HepG2 (cell line): ENCODE measurements at regions not wholly inside any gene's neighbourhood (a gene's known extent, or its start where the extent isn't known, plus 50 kb on each side); places are given as distances from the start of the nearest gene placed in this dataset.

Experiments
- ATAC-seq: fragments of 200-7000 bp; cut with Tn5 transposase; 3 replicates; pipeline ENCODE4 v1.9.1; 2020; ENCODE audit warnings: mild to moderate bottlenecking, moderate library complexity
- BruUV-seq: library from RNA; stranded (reverse); fragments of 400-500 nt; replicated peaks from 2 replicates; lab custom pipeline; 2021; lab: Mats Ljungman, UMichigan
- CTCF ChIA-PET: fragments of 300-600 bp; formaldehyde crosslinking; extraction: SDS; loops from one replicate; lab custom pipeline; 2021; ENCODE audit warnings: low total read pairs, inconsistent platforms, low intra/inter-chr PET ratio; lab: Yijun Ruan, JAX
- POLR2A ChIA-PET: fragments of 350-600 bp; sonication (Branson Sonifier 250); formaldehyde crosslinking; loops from one replicate; lab custom pipeline; 2020; ENCODE audit warnings: antibody characterized with exemption, inconsistent platforms; lab: Yijun Ruan, JAX
- DNase-seq: peaks from one replicate; pipeline ENCODE4 v3.0.0-alpha.2; 2015; ENCODE audit warnings: low spot score
- FAIRE-seq: peaks from 3 replicates; lab custom pipeline; 2011; peaks lifted over from hg19 to GRCh38; lab: Jason Lieb, UNC
- H2AFZ ChIP-seq: one replicate; pipeline ENCODE4 v1.6.1; 2011; ENCODE audit warnings: low read length, inconsistent platforms
- H3K27ac ChIP-seq: fragments of 300-600 bp; 3 replicates; pipeline ENCODE4 v1.8.0; 2011; ENCODE audit warnings: mixed run types, mild to moderate bottlenecking, mixed read lengths, low read length, inconsistent platforms; ENCODE audit not compliant: insufficient read depth; ENCODE audit errors: extremely low read length
- H3K27me3 ChIP-seq, 2 experiments: fragments of 200-600 bp in 1 of 2; 2 replicates in 1 of 2; 3 replicates in 1 of 2; pipeline versions ENCODE4 v1.6.0 to v1.8.0; 2011; ENCODE audit warnings: low read length in 2 of 2, mild to moderate bottlenecking in 2 of 2, moderate library complexity in 2 of 2, inconsistent platforms in 1 of 2; ENCODE audit not compliant: insufficient read depth in 2 of 2, control insufficient read depth in 1 of 2
- H3K36me3 ChIP-seq, 2 experiments: fragments of 200-600 bp in 1 of 2; replicated peaks in 1 of 2; 2 replicates in 1 of 2; 3 replicates in 1 of 2; pipeline versions ENCODE4 v1.5.1 to v1.8.0; 2011; ENCODE audit warnings: low read length in 2 of 2, inconsistent platforms in 1 of 2; ENCODE audit not compliant: insufficient read depth in 2 of 2, control insufficient read depth in 1 of 2
- H3K4me1 ChIP-seq: 2 replicates; pipeline ENCODE4 v1.5.1; 2012; ENCODE audit warnings: low read length, inconsistent platforms; ENCODE audit not compliant: insufficient read depth
- H3K4me2 ChIP-seq: 2 replicates; pipeline ENCODE4 v1.6.0; 2011; ENCODE audit warnings: low read depth, low read length, inconsistent platforms
- H3K4me3 ChIP-seq, 3 experiments: fragments of 200-600 bp in 1 of 3; sonication (generic), shearing (Covaris generic) in 1 of 3; replicated peaks in 1 of 3; 2 replicates each; pipeline ENCODE4 v1.5.1; 2011 to 2016; ENCODE audit warnings: low read length in 3 of 3, inconsistent platforms in 2 of 3, low read depth in 2 of 3, mild to moderate bottlenecking in 2 of 3, control low read depth in 1 of 3, mixed read lengths in 1 of 3; ENCODE audit not compliant: insufficient read depth in 1 of 3
- H3K79me2 ChIP-seq: one replicate; pipeline ENCODE4 v1.6.1; 2011; ENCODE audit warnings: low read length, inconsistent platforms; ENCODE audit not compliant: insufficient read depth
- H3K9ac ChIP-seq: 2 replicates; pipeline ENCODE4 v1.6.0; 2011; ENCODE audit warnings: mild to moderate bottlenecking, low read depth, low read length, inconsistent platforms; ENCODE audit not compliant: insufficient read depth
- H3K9me3 ChIP-seq: 2 replicates; pipeline ENCODE4 v1.5.1; 2012; ENCODE audit warnings: mild to moderate bottlenecking, low read length
- H4K20me1 ChIP-seq: 2 replicates; pipeline ENCODE4 v1.6.0; 2011; ENCODE audit warnings: inconsistent platforms, mild to moderate bottlenecking, low read length, moderate library complexity; ENCODE audit not compliant: insufficient read depth
- CAMTA2 ChIP-seq: sonication (generic); formaldehyde crosslinking; IDR thresholded peaks from 2 replicates; pipeline ENCODE4 v1.4.0; 2020; ENCODE audit warnings: mild to moderate bottlenecking, missing genetic modification reagents, borderline replicate concordance
- ELF4 ChIP-seq: sonication (generic); formaldehyde crosslinking; IDR thresholded peaks from 2 replicates; pipeline ENCODE4 v1.5.0; 2020; ENCODE audit warnings: missing genetic modification reagents, mild to moderate bottlenecking, moderate library complexity, borderline replicate concordance
- ETS1 ChIP-seq: sonication (generic); formaldehyde crosslinking; IDR thresholded peaks from 2 replicates; pipeline ENCODE4 v1.4.0; 2020; ENCODE audit warnings: missing genetic modification reagents
- KDM5A ChIP-seq: fragments of 200-600 bp; sonication (generic); IDR thresholded peaks from 2 replicates; pipeline ENCODE4 v1.7.0; 2018; ENCODE audit warnings: antibody characterized with exemption, mild to moderate bottlenecking, low read length, borderline replicate concordance
- MAX ChIP-seq: IDR thresholded peaks from 2 replicates; pipeline ENCODE4 v1.6.1; 2012; ENCODE audit warnings: inconsistent platforms
- NCOA2 ChIP-seq: sonication (generic); formaldehyde crosslinking; IDR thresholded peaks from 2 replicates; pipeline ENCODE4 v1.8.0; 2022; ENCODE audit warnings: inconsistent platforms
- PAX8 ChIP-seq: sonication (generic); formaldehyde crosslinking; IDR thresholded peaks from 2 replicates; pipeline ENCODE4 v1.8.0; 2022; ENCODE audit warnings: mild to moderate bottlenecking, missing genetic modification reagents, borderline replicate concordance
- POLR2AphosphoS2 ChIP-seq: IDR thresholded peaks from 2 replicates; pipeline ENCODE4 v1.6.1; 2011; ENCODE audit warnings: low read depth, low read length, improper control_type of control experiment
- TARDBP ChIP-seq: sonication (generic); formaldehyde crosslinking; IDR thresholded peaks from 2 replicates; pipeline ENCODE4 v1.8.0; 2022; ENCODE audit warnings: mild to moderate bottlenecking, missing genetic modification reagents
- ZBTB26 ChIP-seq: IDR thresholded peaks from 2 replicates; pipeline ENCODE4 v1.6.1; 2016; ENCODE audit warnings: missing compliant biosample characterization, missing genetic modification reagents, borderline replicate concordance
- ZNF784 ChIP-seq: sonication (generic); formaldehyde crosslinking; IDR thresholded peaks from 2 replicates; pipeline ENCODE4 v1.5.1; 2020; ENCODE audit warnings: missing genetic modification reagents, mild to moderate bottlenecking, borderline replicate concordance
- ZNF878 ChIP-seq: sonication (generic); formaldehyde crosslinking; IDR thresholded peaks from 2 replicates; pipeline ENCODE4 v1.8.1; 2023; ENCODE audit warnings: mild to moderate bottlenecking, missing genetic modification reagents, moderate library complexity
- ZSCAN31 ChIP-seq: sonication (generic); formaldehyde crosslinking; IDR thresholded peaks from 2 replicates; pipeline ENCODE4 v1.5.0; 2020; ENCODE audit warnings: low read depth, mild to moderate bottlenecking, missing genetic modification reagents
- WGBS: methylation state at CpG from one replicate; pipeline ENCODE4 v1.1.6; 2017; ENCODE audit warnings: low lambda C conversion rate; 5-methylcytosine and 5-hydroxymethylcytosine counted together
- in situ Hi-C: cut with HindIII; loops from 2 replicates; pipeline ENCODE4 v1.10.0; 2017; ENCODE audit warnings: low pct_unique_long_range_greater_than_20kb; ENCODE audit not compliant: extremely low pct_ligation_motif_present
- intact Hi-C: fragments of 100-400 bp; cut with micrococcal nuclease; formaldehyde crosslinking; loops from one replicate; pipeline ENCODE4 v1.10.0; 2022; ENCODE audit not compliant: unreplicated experiment

- TF ChIP-seq ZBTB26 (CRISPR knock-in tag), result no peak
- no peak for TF ChIP-seq MAX
- no peak for TF ChIP-seq TARDBP
- TF ChIP-seq NCOA2 (CRISPR knock-in tag), result no peak
- no peak for TF ChIP-seq KDM5A
- TF ChIP-seq PAX8 (CRISPR knock-in tag), result no peak
- no peak for TF ChIP-seq ELF4
- TF ChIP-seq ZNF878, result no peak
- no peak for TF ChIP-seq ZSCAN31 (CRISPR knock-in tag)
- TF ChIP-seq ZNF784 (CRISPR knock-in tag), result no peak
- no peak for TF ChIP-seq CAMTA2 (CRISPR knock-in tag)
- TF ChIP-seq ETS1 (CRISPR knock-in tag), result no peak
- no peak for TF ChIP-seq POLR2AphosphoS2
- FAIRE-seq (no peak), ATAC-seq (no peak), DNase-seq (no peak)
- BruUV-seq, result no TSS peak
- Histone ChIP-seq H3K9ac (no peak overlapping the region), H3K27ac (no peak overlapping the region), H3K4me2 (no peak overlapping the region), H3K36me3 (no peaks in the 10 kb centered on the region), H3K4me1 (no peaks in the 10 kb centered on the region), H3K79me2 (no peaks in the 10 kb centered on the region), H3K4me3 (no peak overlapping the region), H4K20me1 (no peaks in the 10 kb centered on the region), H2AFZ (no peak overlapping the region), H3K27me3 (no peaks in the 10 kb centered on the region), H3K9me3 (no peaks in the 10 kb centered on the region)
- ChIA-PET POLR2A (interaction anchor here (0.7 kb wide), 1 partner anchor 434 kb away, joined by 3 read pairs; no protein-coding TSS in a partner anchor), CTCF (no interaction called here)
- 0% methylated on average over 3 of the region's 3 CpGs for WGBS
- in situ Hi-C loops, result no loop called here
- intact Hi-C loops, result no loop called here
These were observed 85.1 kb upstream of the LUZP2 start for GRCh38 chr11:24411791-24412190.
